ENCODE measurements at regions not wholly inside any gene's neighbourhood (a gene's known extent, or its start where the extent isn't known, plus 50 kb on each side); places are given as distances from the start of the nearest gene placed in this dataset.
A peak's percentile ranks its signal among the peaks of the same experiment; 100 is the strongest.

- Histone ChIP-seq H3K36me3 (no peaks in the 10 kb centered on the region), H3K4me1 (no peaks in the 10 kb centered on the region), H3K27ac (no peak overlapping the region), H3K9me3 (no peaks in the 10 kb centered on the region), H3K27me3 (no peaks in the 10 kb centered on the region), H3K4me3 (no peak overlapping the region)
- TF ChIP-seq POLR2A (IDR thresholded peaks at IDR 0.05) (no peak), POLR2AphosphoS5 (IDR thresholded peaks at IDR 0.05) (no peak)
- TF ChIP-seq, protein P1, sequence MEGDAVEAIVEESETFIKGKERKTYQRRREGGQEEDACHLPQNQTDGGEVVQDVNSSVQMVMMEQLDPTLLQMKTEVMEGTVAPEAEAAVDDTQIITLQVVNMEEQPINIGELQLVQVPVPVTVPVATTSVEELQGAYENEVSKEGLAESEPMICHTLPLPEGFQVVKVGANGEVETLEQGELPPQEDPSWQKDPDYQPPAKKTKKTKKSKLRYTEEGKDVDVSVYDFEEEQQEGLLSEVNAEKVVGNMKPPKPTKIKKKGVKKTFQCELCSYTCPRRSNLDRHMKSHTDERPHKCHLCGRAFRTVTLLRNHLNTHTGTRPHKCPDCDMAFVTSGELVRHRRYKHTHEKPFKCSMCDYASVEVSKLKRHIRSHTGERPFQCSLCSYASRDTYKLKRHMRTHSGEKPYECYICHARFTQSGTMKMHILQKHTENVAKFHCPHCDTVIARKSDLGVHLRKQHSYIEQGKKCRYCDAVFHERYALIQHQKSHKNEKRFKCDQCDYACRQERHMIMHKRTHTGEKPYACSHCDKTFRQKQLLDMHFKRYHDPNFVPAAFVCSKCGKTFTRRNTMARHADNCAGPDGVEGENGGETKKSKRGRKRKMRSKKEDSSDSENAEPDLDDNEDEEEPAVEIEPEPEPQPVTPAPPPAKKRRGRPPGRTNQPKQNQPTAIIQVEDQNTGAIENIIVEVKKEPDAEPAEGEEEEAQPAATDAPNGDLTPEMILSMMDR (IDR thresholded peaks at IDR 0.05), result no peak
- no peak for DNase-seq (ENCODE audit: low spot score in 2 of 2)
- intact Hi-C loops (cut with DNase I; ENCODE audit: low total_unique reads), result no loop called here
Measured at GRCh38 chr9:89698411-89699005, 93.7 kb downstream of the GADD45G start.

DNA sequence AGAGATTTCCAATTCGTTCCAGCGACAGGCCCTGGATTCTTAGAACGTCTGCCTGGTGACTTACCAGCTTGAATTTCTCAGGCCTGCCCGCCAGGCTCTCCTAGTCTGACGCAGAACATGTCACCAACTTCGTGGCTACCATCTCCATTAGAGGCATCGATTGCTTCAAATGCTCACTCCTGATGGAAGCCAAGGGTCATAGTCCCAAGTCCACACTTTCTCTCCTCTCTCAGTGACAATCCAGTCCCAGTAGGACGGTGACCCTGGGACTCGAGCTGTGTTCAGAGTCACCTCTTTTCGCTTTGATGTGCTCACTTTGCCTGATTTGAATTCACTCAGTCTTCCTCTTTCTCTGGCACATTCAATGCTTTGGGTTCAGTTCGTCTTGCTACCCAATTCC is 94.8 kb downstream of the GADD45G start:
- DNase-seq (ENCODE audit: low spot score in 2 of 2), result no peak

GRCh38 chr9:89701221-89701798 is 96.5 kb downstream of the GADD45G start:
- no peak for DNase-seq (ENCODE audit: low spot score in 2 of 2)

More for the DNA sequence above, 94.8 kb downstream of the GADD45G start:
- no peaks in the 10 kb centered on the region for H3K9me3 ChIP-seq
- no peaks in the 10 kb centered on the region for H3K36me3 ChIP-seq
- no peak overlapping the region for H3K27ac ChIP-seq
- intact Hi-C loops (cut with DNase I; ENCODE audit: low total_unique reads), result no loop called here
- H3K4me3 ChIP-seq, result no peak overlapping the region
- TF ChIP-seq POLR2AphosphoS5 (IDR thresholded peaks at IDR 0.05), result no peak
- TF ChIP-seq POLR2A (IDR thresholded peaks at IDR 0.05), result no peak
- TF ChIP-seq, protein P1 (IDR thresholded peaks at IDR 0.05), result no peak
- H3K27me3 ChIP-seq, result no peaks in the 10 kb centered on the region
- no peaks in the 10 kb centered on the region for H3K4me1 ChIP-seq

DNA sequence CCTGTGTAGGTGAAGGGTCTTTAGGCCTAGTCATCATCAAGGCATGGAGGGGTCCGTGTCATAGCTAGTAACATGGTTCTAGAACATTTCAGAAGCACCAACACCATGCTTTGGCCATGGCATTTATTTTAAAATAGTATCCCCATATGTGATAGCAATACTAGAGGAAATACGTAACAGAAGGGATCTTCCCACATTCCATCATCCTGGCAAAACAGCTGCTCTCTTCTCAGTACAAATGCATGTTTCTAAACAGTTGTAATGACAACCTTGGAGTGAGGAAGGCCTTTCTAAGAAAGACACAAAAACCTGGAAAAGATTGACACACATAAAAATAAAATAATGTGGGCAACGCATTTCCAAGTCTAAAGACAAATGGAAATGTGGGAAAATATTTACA is 97.6 kb downstream of the GADD45G start:
- TF ChIP-seq POLR2A (IDR thresholded peaks at IDR 0.05) (no peak), POLR2AphosphoS5 (IDR thresholded peaks at IDR 0.05) (no peak)
- TF ChIP-seq, protein P1 (IDR thresholded peaks at IDR 0.05), result no peak
- Histone ChIP-seq H3K36me3 (no peaks in the 10 kb centered on the region), H3K27ac (no peak overlapping the region), H3K27me3 (no peaks in the 10 kb centered on the region), H3K4me1 (no peaks in the 10 kb centered on the region), H3K4me3 (no peak overlapping the region), H3K9me3 (no peaks in the 10 kb centered on the region)
- intact Hi-C loops (cut with DNase I; ENCODE audit: low total_unique reads), result no loop called here
- DNase-seq (ENCODE audit: low spot score in 2 of 2), result no peak

More at GRCh38 chr9:89701221-89701798, 96.5 kb downstream of the GADD45G start:
- intact Hi-C loops (cut with DNase I; ENCODE audit: low total_unique reads), result no loop called here
- Histone ChIP-seq H3K4me3 (peak overlapping the region in 1 of 3 donors; percentile 1), H3K27me3 (no peaks in the 10 kb centered on the region), H3K9me3 (no peaks in the 10 kb centered on the region), H3K4me1 (no peaks in the 10 kb centered on the region), H3K36me3 (no peaks in the 10 kb centered on the region), H3K27ac (no peak overlapping the region)
- TF ChIP-seq, protein P1 (IDR thresholded peaks at IDR 0.05), result no peak
- TF ChIP-seq POLR2A (IDR thresholded peaks at IDR 0.05) (no peak), POLR2AphosphoS5 (IDR thresholded peaks at IDR 0.05) (no peak)

- H3K27ac ChIP-seq, result no peak overlapping the region
- H3K9me3 ChIP-seq, result no peaks in the 10 kb centered on the region
- H3K36me3 ChIP-seq, result no peaks in the 10 kb centered on the region
- no peak overlapping the region for H3K4me3 ChIP-seq
- no peaks in the 10 kb centered on the region for H3K27me3 ChIP-seq
- TF ChIP-seq POLR2AphosphoS5 (IDR thresholded peaks at IDR 0.05) (no peak), POLR2A (IDR thresholded peaks at IDR 0.05) (no peak)
- TF ChIP-seq, protein P1 (IDR thresholded peaks at IDR 0.05), result no peak
- H3K4me1 ChIP-seq, result peaks cover 0 to 3% of the 10 kb centered on the region in 2 donors
- intact Hi-C loops (cut with DNase I; ENCODE audit: low total_unique reads), result no loop called here
- no peak for DNase-seq (ENCODE audit: low spot score in 2 of 2)
Measured at GRCh38 chr9:89705651-89706050, 100.8 kb downstream of the GADD45G start.

All from breast epithelium (tissue), 4 donors.